Gastroesophageal sphincter (tissue), 4 donors: ENCODE measurements at regions not wholly inside any gene's neighbourhood (a gene's known extent, or its start where the extent isn't known, plus 50 kb on each side); places are given as distances from the start of the nearest gene placed in this dataset.

Experiments used
- ATAC-seq: fragments of 150-250 bp; one replicate; pipeline ENCODE4 v1.9.1; 2016; ENCODE audit warnings: mild to moderate bottlenecking, moderate library complexity
- H3K27ac ChIP-seq, 4 donors: fragments of 200-600 bp; sonication (generic) in 3 of 4; 1 replicate in 3 of 4; 2 replicates in 1 of 4; pipeline ENCODE4 v1.5.1; 2016 to 2019
- H3K27me3 ChIP-seq: fragments of 200-600 bp; sonication (generic); one replicate; pipeline ENCODE4 v1.5.1; 2019
- H3K36me3 ChIP-seq, 2 donors: fragments of 200-600 bp; sonication (generic); one replicate each; pipeline ENCODE4 v1.5.1; 2019; ENCODE audit warnings: control low read depth in 1 of 2
- H3K4me1 ChIP-seq, 3 donors: fragments of 200-600 bp; sonication (generic); 1 replicate in 2 of 3; 2 replicates in 1 of 3; pipeline ENCODE4 v1.5.1; 2016 to 2019; ENCODE audit warnings: control low read depth in 2 of 3
- H3K4me3 ChIP-seq, 2 donors: fragments of 200-600 bp; sonication (generic); one replicate each; pipeline ENCODE4 v1.5.1; 2019; ENCODE audit warnings: mild to moderate bottlenecking in 1 of 2, moderate library complexity in 1 of 2
- H3K9me3 ChIP-seq, 3 donors: fragments of 200-600 bp; sonication (generic); one replicate each; pipeline ENCODE4 v1.5.1; 2017 to 2019; ENCODE audit warnings: control low read depth in 2 of 3
- CTCF ChIP-seq, 4 experiments: fragments of 200-600 bp in 2 of 4; fragments of 450-650 bp in 2 of 4; sonication (generic) in 1 of 4; IDR thresholded peaks; one replicate each; pipeline ENCODE4 v1.5.1; 2017 to 2019; ENCODE audit warnings: antibody characterized with exemption in 4 of 4, mild to moderate bottlenecking in 2 of 4, moderate library complexity in 2 of 4
- EP300 ChIP-seq: sonication (generic); formaldehyde crosslinking; IDR thresholded peaks from one replicate; pipeline ENCODE4 v1.6.1; 2017; ENCODE audit warnings: antibody characterized with exemption, mild to moderate bottlenecking
- POLR2A ChIP-seq, 2 donors: fragments of 450-650 bp; IDR thresholded peaks; one replicate each; pipeline ENCODE4 v1.6.1; 2017; ENCODE audit warnings: antibody characterized with exemption in 2 of 2, mild to moderate bottlenecking in 2 of 2, moderate library complexity in 1 of 2
- POLR2AphosphoS5 ChIP-seq: sonication (generic); formaldehyde crosslinking; IDR thresholded peaks from one replicate; pipeline ENCODE4 v1.6.1; 2017; ENCODE audit warnings: antibody characterized with exemption
- WGBS, 2 donors: methylation state at CpG; one replicate each; pipeline ENCODE4 v1.1.5; 2018; ENCODE audit warnings: low coverage in 1 of 2; 5-methylcytosine and 5-hydroxymethylcytosine counted together

- no peaks in the 10 kb centered on the region for H3K36me3 ChIP-seq
- no peak for ATAC-seq
- H3K27ac ChIP-seq: no peak overlapping the region
- H3K9me3 ChIP-seq: no peaks in the 10 kb centered on the region
- H3K27me3 ChIP-seq: no peaks in the 10 kb centered on the region
- TF ChIP-seq POLR2A (IDR thresholded peaks at IDR 0.05) (no peak), CTCF (IDR thresholded peaks at IDR 0.05) (no peak), EP300 (no peak), POLR2AphosphoS5 (no peak)
- WGBS, 2 donors: 29 to 46% methylated on average over 1 to 2 of the region's 2 CpGs
- no peak overlapping the region for H3K4me3 ChIP-seq
- H3K4me1 ChIP-seq: no peaks in the 10 kb centered on the region
These were observed 1459.9 kb upstream of the CELF4 start for GRCh38 chr18:39025531-39025930.

- no peak for ATAC-seq
- H3K27ac ChIP-seq: no peak overlapping the region
- H3K4me3 ChIP-seq: no peak overlapping the region
- peaks cover 0 to 18% (median 0%) of the 10 kb centered on the region in 3 donors for H3K9me3 ChIP-seq
- 56 to 76% methylated on average over 3 of the region's 3 CpGs for WGBS, 2 donors
- H3K27me3 ChIP-seq: no peaks in the 10 kb centered on the region
- no peaks in the 10 kb centered on the region for H3K36me3 ChIP-seq
- TF ChIP-seq EP300 (no peak), POLR2A (IDR thresholded peaks at IDR 0.05) (no peak), CTCF (IDR thresholded peaks at IDR 0.05) (no peak), POLR2AphosphoS5 (no peak)
- no peaks in the 10 kb centered on the region for H3K4me1 ChIP-seq
These were observed 1454.4 kb upstream of the CELF4 start for GRCh38 chr18:39019989-39020388.

DNA sequence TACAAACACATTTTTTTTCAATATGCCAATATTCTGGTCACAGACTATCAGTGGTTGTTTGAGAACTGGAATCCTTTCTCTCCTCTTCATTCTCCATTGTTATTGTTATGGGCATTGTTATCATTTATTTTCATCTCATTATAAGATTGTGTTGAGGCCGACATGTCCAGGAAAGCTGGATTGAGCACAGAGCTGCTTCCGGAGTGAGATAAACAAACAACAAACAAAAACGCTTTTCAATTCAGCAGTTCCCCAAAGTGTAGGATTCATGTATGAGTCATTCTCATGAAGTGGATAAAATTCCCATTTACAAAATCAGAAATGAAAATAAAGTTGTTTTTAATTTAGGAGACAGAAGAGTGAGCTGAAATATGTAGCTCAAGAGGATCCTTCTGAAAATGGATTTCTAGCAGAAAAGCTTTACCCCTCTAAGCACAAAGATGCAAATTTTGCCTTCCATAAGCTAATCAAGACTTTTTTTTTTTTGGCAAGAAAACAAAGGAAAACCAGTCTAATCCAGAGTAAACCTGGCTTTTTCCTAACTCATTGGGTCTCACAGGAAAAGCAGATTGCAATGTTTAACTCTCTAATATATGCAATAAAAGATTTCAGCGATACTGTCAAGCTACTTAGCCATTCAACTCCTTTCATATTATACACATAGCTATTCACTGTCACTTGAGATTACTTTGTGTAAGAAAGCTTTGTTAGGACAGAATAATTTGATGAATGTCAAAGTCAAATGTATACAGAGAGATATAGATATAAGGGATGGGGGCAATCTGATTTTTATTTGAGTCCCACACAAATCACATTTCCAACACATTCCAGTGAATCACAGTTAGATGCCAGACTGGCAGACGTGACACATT lies 1441.7 kb upstream of the CELF4 start:
- Histone ChIP-seq H3K4me1 (no peaks in the 10 kb centered on the region), H3K27ac (no peak overlapping the region), H3K4me3 (no peak overlapping the region), H3K27me3 (no peaks in the 10 kb centered on the region), H3K9me3 (peaks cover 0 to 9% (median 0%) of the 10 kb centered on the region in 3 donors), H3K36me3 (no peaks in the 10 kb centered on the region)
- WGBS, 2 donors: 54 to 67% methylated on average over 2 to 5 of the region's 5 CpGs
- no peak for ATAC-seq
- no peak for TF ChIP-seq POLR2AphosphoS5
- TF ChIP-seq POLR2A (IDR thresholded peaks at IDR 0.05): no peak
- no peak for TF ChIP-seq EP300
- TF ChIP-seq CTCF (IDR thresholded peaks at IDR 0.05): no peak

- ATAC-seq: no peak
- no peaks in the 10 kb centered on the region for H3K4me1 ChIP-seq
- H3K27ac ChIP-seq: no peak overlapping the region
- no peaks in the 10 kb centered on the region for H3K9me3 ChIP-seq
- no peak overlapping the region for H3K4me3 ChIP-seq
- TF ChIP-seq POLR2A (IDR thresholded peaks at IDR 0.05): no peak
- no peak for TF ChIP-seq EP300
- no peak for TF ChIP-seq POLR2AphosphoS5
- no peak for TF ChIP-seq CTCF (IDR thresholded peaks at IDR 0.05)
- no peaks in the 10 kb centered on the region for H3K27me3 ChIP-seq
- no peaks in the 10 kb centered on the region for H3K36me3 ChIP-seq
- 87 to 100% methylated on average over 1 to 3 of the region's 3 CpGs for WGBS, 2 donors
These were observed 1430.5 kb upstream of the CELF4 start for GRCh38 chr18:38996056-38996455.

DNA sequence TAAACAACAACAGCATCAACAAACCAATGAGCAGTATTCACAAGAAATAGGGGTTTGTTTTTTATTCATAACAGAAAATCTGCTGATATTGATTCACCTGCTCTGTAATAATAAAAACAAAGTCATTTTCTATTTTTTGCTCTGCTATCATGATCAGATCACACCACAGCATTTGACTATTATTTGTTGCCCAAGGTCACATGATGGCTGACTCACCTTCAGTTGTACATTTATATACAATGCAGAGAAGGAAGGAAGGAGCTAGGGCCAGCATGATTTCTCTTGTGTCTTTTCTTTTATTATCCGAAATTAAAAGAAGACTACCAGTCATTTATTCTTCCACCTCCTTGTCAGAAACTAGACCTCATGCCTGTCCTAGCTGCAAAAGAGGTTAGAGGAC lies 1427.7 kb upstream of the CELF4 start:
- 88 to 100% methylated on average over 1 of the region's 1 CpG for WGBS, 2 donors
- H3K9me3 ChIP-seq: no peaks in the 10 kb centered on the region
- H3K4me3 ChIP-seq: no peak overlapping the region
- no peaks in the 10 kb centered on the region for H3K4me1 ChIP-seq
- no peak for ATAC-seq
- H3K27me3 ChIP-seq: no peaks in the 10 kb centered on the region
- no peaks in the 10 kb centered on the region for H3K36me3 ChIP-seq
- H3K27ac ChIP-seq: no peak overlapping the region
- TF ChIP-seq CTCF (IDR thresholded peaks at IDR 0.05) (no peak), POLR2A (IDR thresholded peaks at IDR 0.05) (no peak), POLR2AphosphoS5 (no peak), EP300 (no peak)
